Kidney epithelial cell (primary cell): ENCODE measurements at regions not wholly inside any gene's neighbourhood (a gene's known extent, or its start where the extent isn't known, plus 50 kb on each side); places are given as distances from the start of the nearest gene placed in this dataset.

Experiments
- DNase-seq: peaks from one replicate; pipeline ENCODE4 v3.0.0-alpha.2; 2010; ENCODE audit warnings: low read depth
- H3K27me3 ChIP-seq: 2 replicates; pipeline ENCODE4 v1.6.0; 2011; ENCODE audit warnings: low read length; ENCODE audit not compliant: control insufficient read depth, insufficient read depth
- H3K36me3 ChIP-seq: 2 replicates; pipeline ENCODE4 v1.5.1; 2011; ENCODE audit warnings: low read length; ENCODE audit not compliant: control insufficient read depth, insufficient read depth
- H3K4me3 ChIP-seq: 2 replicates; pipeline ENCODE4 v1.5.1; 2011; ENCODE audit warnings: low read depth, mild to moderate bottlenecking, control low read depth, low read length
- TF ChIP-seq, protein P1 (sequence below): IDR thresholded peaks from 2 replicates; pipeline ENCODE4 v1.5.1; 2011; ENCODE audit warnings: mild to moderate bottlenecking, moderate library complexity, low read length, control low read depth, inconsistent platforms; ENCODE audit not compliant: insufficient read depth, poor library complexity, severe bottlenecking

DNA sequence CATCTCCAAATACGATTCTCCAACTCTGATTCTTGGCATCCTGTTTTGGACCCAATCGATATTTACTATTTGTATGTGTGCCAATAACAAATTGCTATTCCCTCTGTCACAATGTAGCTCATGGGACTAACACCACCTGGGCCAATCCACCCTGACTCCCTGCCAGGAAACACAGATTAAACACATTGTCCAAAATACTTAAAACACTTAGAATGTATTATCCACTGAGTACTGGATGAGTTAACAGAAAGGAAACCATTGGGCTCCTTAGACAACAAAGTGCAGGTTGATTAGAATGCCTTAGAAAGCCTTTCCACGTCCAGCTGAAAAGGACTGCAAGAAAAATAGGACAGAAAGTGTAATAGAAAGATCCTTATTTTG is 79.4 kb upstream of the ARHGAP28 start:
- TF ChIP-seq, protein P1, sequence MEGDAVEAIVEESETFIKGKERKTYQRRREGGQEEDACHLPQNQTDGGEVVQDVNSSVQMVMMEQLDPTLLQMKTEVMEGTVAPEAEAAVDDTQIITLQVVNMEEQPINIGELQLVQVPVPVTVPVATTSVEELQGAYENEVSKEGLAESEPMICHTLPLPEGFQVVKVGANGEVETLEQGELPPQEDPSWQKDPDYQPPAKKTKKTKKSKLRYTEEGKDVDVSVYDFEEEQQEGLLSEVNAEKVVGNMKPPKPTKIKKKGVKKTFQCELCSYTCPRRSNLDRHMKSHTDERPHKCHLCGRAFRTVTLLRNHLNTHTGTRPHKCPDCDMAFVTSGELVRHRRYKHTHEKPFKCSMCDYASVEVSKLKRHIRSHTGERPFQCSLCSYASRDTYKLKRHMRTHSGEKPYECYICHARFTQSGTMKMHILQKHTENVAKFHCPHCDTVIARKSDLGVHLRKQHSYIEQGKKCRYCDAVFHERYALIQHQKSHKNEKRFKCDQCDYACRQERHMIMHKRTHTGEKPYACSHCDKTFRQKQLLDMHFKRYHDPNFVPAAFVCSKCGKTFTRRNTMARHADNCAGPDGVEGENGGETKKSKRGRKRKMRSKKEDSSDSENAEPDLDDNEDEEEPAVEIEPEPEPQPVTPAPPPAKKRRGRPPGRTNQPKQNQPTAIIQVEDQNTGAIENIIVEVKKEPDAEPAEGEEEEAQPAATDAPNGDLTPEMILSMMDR = no peak
- no peaks in the 10 kb centered on the region for H3K27me3 ChIP-seq
- H3K4me3 ChIP-seq = no peak overlapping the region
- no peaks in the 10 kb centered on the region for H3K36me3 ChIP-seq
- no peak for DNase-seq

DNA sequence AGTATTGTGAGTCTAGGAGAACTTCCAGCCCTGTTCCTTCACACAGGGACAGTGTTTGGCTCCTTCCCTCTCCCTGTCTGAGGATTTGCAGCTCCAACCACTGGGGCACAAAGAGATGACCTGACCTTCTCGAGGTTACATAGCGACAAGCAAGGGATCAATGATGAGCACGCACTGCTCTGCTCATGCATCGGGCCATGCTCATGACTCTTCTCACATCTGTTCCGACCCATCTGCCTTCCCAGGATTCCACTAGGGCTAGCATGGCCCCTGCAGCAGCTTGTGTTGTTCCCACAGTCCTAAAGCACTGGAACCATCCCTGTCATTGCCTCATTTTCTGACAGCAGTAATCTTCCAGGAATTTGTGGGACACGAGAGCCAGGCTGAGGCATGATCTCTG is 78.8 kb upstream of the ARHGAP28 start:
- H3K36me3 ChIP-seq = no peaks in the 10 kb centered on the region
- TF ChIP-seq, protein P1 = no peak
- DNase-seq = no peak
- H3K27me3 ChIP-seq = no peaks in the 10 kb centered on the region
- no peak overlapping the region for H3K4me3 ChIP-seq

DNA sequence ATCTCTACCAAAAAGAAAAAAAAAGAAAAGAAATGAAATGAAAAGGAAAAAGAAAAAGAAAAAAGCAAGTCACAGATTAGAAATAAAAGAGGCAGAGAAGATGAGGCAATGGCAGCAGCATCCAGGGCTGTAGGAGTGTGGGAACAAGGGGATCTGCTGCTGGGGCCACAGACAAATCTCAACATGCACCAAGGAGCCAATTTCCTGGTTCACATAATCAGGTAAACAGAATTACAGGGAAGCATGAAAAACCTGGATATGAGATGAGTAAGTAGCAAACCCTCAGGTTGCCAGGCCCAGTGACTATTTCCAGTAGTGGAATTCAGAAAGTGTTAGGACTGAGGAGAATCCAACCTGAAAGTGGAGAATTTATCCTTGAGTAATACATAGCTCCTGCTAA is 77.4 kb upstream of the ARHGAP28 start:
- no peak for DNase-seq
- TF ChIP-seq, protein P1 = no peak
- H3K27me3 ChIP-seq = no peaks in the 10 kb centered on the region
- H3K36me3 ChIP-seq = no peaks in the 10 kb centered on the region
- no peak overlapping the region for H3K4me3 ChIP-seq

- DNase-seq = no peak
- TF ChIP-seq, protein P1 = no peak
Measured at GRCh38 chr18:6653880-6654279, 75.6 kb upstream of the ARHGAP28 start.

GRCh38 chr18:6659963-6660725 is 69.4 kb upstream of the ARHGAP28 start:
- Histone ChIP-seq H3K36me3 (no peaks in the 10 kb centered on the region), H3K4me3 (no peak overlapping the region), H3K27me3 (no peaks in the 10 kb centered on the region)
- no peak for DNase-seq
- TF ChIP-seq, protein P1 = no peak

More at GRCh38 chr18:6653880-6654279, 75.6 kb upstream of the ARHGAP28 start:
- Histone ChIP-seq H3K36me3 (no peaks in the 10 kb centered on the region), H3K4me3 (no peak overlapping the region), H3K27me3 (no peaks in the 10 kb centered on the region)
